ENCODE measurements at regions not wholly inside any gene's neighbourhood (a gene's known extent, or its start where the extent isn't known, plus 50 kb on each side); places are given as distances from the start of the nearest gene placed in this dataset.
"Not testable (repeated sequence)": the region's sequence is repeated elsewhere in the genome, so short reads cannot be mapped to it uniquely, and the experiment has no call there.

GRCh38 chr6:167208819-167209576, 51.2 kb upstream of the GPR31 start:
- H3K4me1 Mint-ChIP-seq = peaks cover 14% of the 10 kb centered on the region
- no peak overlapping the region for H3K27ac Mint-ChIP-seq
- peaks cover 3% of the 10 kb centered on the region for H3K36me3 Mint-ChIP-seq (ENCODE audit: low read depth)
- no peak overlapping the region for H3K4me3 Mint-ChIP-seq
- no peak for ATAC-seq
- H3K27me3 Mint-ChIP-seq = peaks cover 45% of the 10 kb centered on the region
- DNase-seq = no peak
- no peaks in the 10 kb centered on the region for H3K9me3 ChIP-seq (ENCODE audit: control insufficient read depth, low read length, poor library complexity, severe bottlenecking)

- peaks cover 45% of the 10 kb centered on the region for H3K27me3 Mint-ChIP-seq
- peaks cover 3% of the 10 kb centered on the region for H3K36me3 Mint-ChIP-seq (ENCODE audit: low read depth)
- H3K9me3 ChIP-seq (ENCODE audit: control insufficient read depth, low read length, poor library complexity, severe bottlenecking) = no peaks in the 10 kb centered on the region
- H3K4me1 Mint-ChIP-seq = peaks cover 14% of the 10 kb centered on the region
- ATAC-seq = no peak
- DNase-seq = no peak
- H3K4me3 Mint-ChIP-seq = no peak overlapping the region
- no peak overlapping the region for H3K27ac Mint-ChIP-seq
These were observed 51.8 kb upstream of the GPR31 start for GRCh38 chr6:167209577-167209975.

GRCh38 chr6:167210375-167211294, 52.9 kb upstream of the GPR31 start:
- H3K36me3 Mint-ChIP-seq (ENCODE audit: low read depth) = peaks cover 3% of the 10 kb centered on the region
- no peak overlapping the region for H3K27ac Mint-ChIP-seq
- no peaks in the 10 kb centered on the region for H3K9me3 ChIP-seq (ENCODE audit: control insufficient read depth, low read length, poor library complexity, severe bottlenecking)
- H3K4me3 Mint-ChIP-seq = no peak overlapping the region
- ATAC-seq = no peak
- peaks cover 45% of the 10 kb centered on the region for H3K27me3 Mint-ChIP-seq
- no peak for DNase-seq
- H3K4me1 Mint-ChIP-seq = peaks cover 14% of the 10 kb centered on the region

- DNase-seq = no peak
- ATAC-seq = no peak
- Mint-ChIP-seq H3K27me3 (peaks cover 42% of the 10 kb centered on the region), H3K27ac (no peak overlapping the region), H3K4me1 (peaks cover 14% of the 10 kb centered on the region), H3K4me3 (no peak overlapping the region), H3K36me3 (ENCODE audit: low read depth) (peaks cover 3% of the 10 kb centered on the region)
- no peaks in the 10 kb centered on the region for H3K9me3 ChIP-seq (ENCODE audit: control insufficient read depth, low read length, poor library complexity, severe bottlenecking)
These were observed 53.5 kb upstream of the GPR31 start for GRCh38 chr6:167211295-167211648.

- no peaks in the 10 kb centered on the region for H3K9me3 ChIP-seq (ENCODE audit: control insufficient read depth, low read length, poor library complexity, severe bottlenecking)
- Mint-ChIP-seq H3K4me1 (peaks cover 9% of the 10 kb centered on the region), H3K27me3 (peaks cover 35% of the 10 kb centered on the region), H3K36me3 (ENCODE audit: low read depth) (no peaks in the 10 kb centered on the region), H3K27ac (no peak overlapping the region), H3K4me3 (no peak overlapping the region)
- DNase-seq = no peak
- ATAC-seq = no peak
These were observed 54.3 kb upstream of the GPR31 start for GRCh38 chr6:167211881-167212712.

GRCh38 chr6:167212713-167213005, 54.9 kb upstream of the GPR31 start:
- no peaks in the 10 kb centered on the region for H3K36me3 Mint-ChIP-seq (ENCODE audit: low read depth)
- ATAC-seq (no peak), DNase-seq (no peak)
- peaks cover 7% of the 10 kb centered on the region for H3K4me1 Mint-ChIP-seq
- peaks cover 32% of the 10 kb centered on the region for H3K27me3 Mint-ChIP-seq
- H3K9me3 ChIP-seq (ENCODE audit: control insufficient read depth, low read length, poor library complexity, severe bottlenecking) = no peaks in the 10 kb centered on the region
- H3K27ac Mint-ChIP-seq = no peak overlapping the region
- no peak overlapping the region for H3K4me3 Mint-ChIP-seq

GRCh38 chr6:167214206-167214605, 56.4 kb upstream of the GPR31 start:
- Mint-ChIP-seq H3K27me3 (peaks cover 29% of the 10 kb centered on the region), H3K4me3 (no peak overlapping the region), H3K27ac (no peak overlapping the region), H3K36me3 (ENCODE audit: low read depth) (no peaks in the 10 kb centered on the region), H3K4me1 (peaks cover 7% of the 10 kb centered on the region)
- DNase-seq (no peak), ATAC-seq (no peak)
- H3K9me3 ChIP-seq (ENCODE audit: control insufficient read depth, low read length, poor library complexity, severe bottlenecking) = no peaks in the 10 kb centered on the region

GRCh38 chr6:167215429-167216250, 57.9 kb upstream of the GPR31 start:
- peaks cover 19% of the 10 kb centered on the region for H3K27me3 Mint-ChIP-seq
- H3K9me3 ChIP-seq (ENCODE audit: control insufficient read depth, low read length, poor library complexity, severe bottlenecking); H3K4me1 Mint-ChIP-seq; H3K4me3 Mint-ChIP-seq; ATAC-seq; H3K36me3 Mint-ChIP-seq (ENCODE audit: low read depth); H3K27ac Mint-ChIP-seq; DNase-seq: not testable (repeated sequence)

- peaks cover 19% of the 10 kb centered on the region for H3K27me3 Mint-ChIP-seq
- H3K36me3 Mint-ChIP-seq (ENCODE audit: low read depth); H3K4me1 Mint-ChIP-seq; H3K4me3 Mint-ChIP-seq; DNase-seq; ATAC-seq; H3K27ac Mint-ChIP-seq; H3K9me3 ChIP-seq (ENCODE audit: control insufficient read depth, low read length, poor library complexity, severe bottlenecking): not testable (repeated sequence)
These were observed 58.7 kb upstream of the GPR31 start for GRCh38 chr6:167216390-167217050.

GRCh38 chr6:167217073-167217472, 59.3 kb upstream of the GPR31 start:
- not testable (repeated sequence) for H3K9me3 ChIP-seq (ENCODE audit: control insufficient read depth, low read length, poor library complexity, severe bottlenecking); DNase-seq; H3K27ac Mint-ChIP-seq; ATAC-seq; H3K4me1 Mint-ChIP-seq; H3K4me3 Mint-ChIP-seq; H3K36me3 Mint-ChIP-seq (ENCODE audit: low read depth)
- H3K27me3 Mint-ChIP-seq = peaks cover 17% of the 10 kb centered on the region

GRCh38 chr6:167217951-167218759, 60.4 kb upstream of the GPR31 start:
- not testable (repeated sequence) for H3K36me3 Mint-ChIP-seq (ENCODE audit: low read depth); H3K4me3 Mint-ChIP-seq; H3K27ac Mint-ChIP-seq; H3K9me3 ChIP-seq (ENCODE audit: control insufficient read depth, low read length, poor library complexity, severe bottlenecking); H3K4me1 Mint-ChIP-seq; DNase-seq
- peak; percentile 87 for ATAC-seq
- peaks cover 11% of the 10 kb centered on the region for H3K27me3 Mint-ChIP-seq

All from T-helper 17 cell (primary cell).